HL-60 (cell line): ENCODE measurements at regions not wholly inside any gene's neighbourhood (a gene's known extent, or its start where the extent isn't known, plus 50 kb on each side); places are given as distances from the start of the nearest gene placed in this dataset.

Source experiments
- DNase-seq, 2 experiments: peaks; one replicate each; pipeline ENCODE4 v3.0.0-alpha.2; 2010 to 2020; ENCODE audit warnings: low read depth in 1 of 2, low spot score in 1 of 2
- H3K27ac ChIP-seq: fragments of 250-450 bp; sonication (Bioruptor Pico); replicated peaks from 2 replicates; pipeline ENCODE4 v1.5.1; 2020; ENCODE audit warnings: mild to moderate bottlenecking, moderate library complexity
- H3K27me3 ChIP-seq: fragments of 250-450 bp; sonication (Bioruptor Pico); 2 replicates; pipeline ENCODE4 v1.5.1; 2021; ENCODE audit warnings: mild to moderate bottlenecking, moderate library complexity; ENCODE audit not compliant: insufficient read depth, poor library complexity, severe bottlenecking
- H3K4me3 ChIP-seq: replicated peaks from 2 replicates; pipeline ENCODE4 v1.5.1; 2011; ENCODE audit warnings: mild to moderate bottlenecking, control low read depth, low read length; ENCODE audit not compliant: insufficient read depth
- CTCF ChIP-seq: IDR thresholded peaks from one replicate; pipeline ENCODE4 v1.5.1; 2011; ENCODE audit warnings: low read length, control low read depth, inconsistent platforms; ENCODE audit not compliant: insufficient read depth
- GABPA ChIP-seq: IDR thresholded peaks from 2 replicates; pipeline ENCODE4 v1.6.1; 2012; ENCODE audit warnings: low read depth
- POLR2AphosphoS5 ChIP-seq: IDR thresholded peaks from 2 replicates; pipeline ENCODE4 v1.6.1; 2012; ENCODE audit warnings: low read depth
- REST ChIP-seq: IDR thresholded peaks from 2 replicates; pipeline ENCODE4 v1.6.1; 2012; ENCODE audit warnings: low read depth; ENCODE audit not compliant: insufficient replicate concordance
- SPI1 ChIP-seq: IDR thresholded peaks from 2 replicates; pipeline ENCODE4 v1.6.1; 2012; ENCODE audit warnings: low read depth, mild to moderate bottlenecking, borderline replicate concordance

- Histone ChIP-seq H3K27me3 (no peaks in the 10 kb centered on the region), H3K27ac (no peak overlapping the region), H3K4me3 (no peak overlapping the region)
- DNase-seq = no peak
- TF ChIP-seq REST = no peak
- TF ChIP-seq CTCF = no peak
- TF ChIP-seq POLR2AphosphoS5 = no peak
- no peak for TF ChIP-seq SPI1
- no peak for TF ChIP-seq GABPA
Measured at GRCh38 chr3:177482048-177482691, 284.9 kb upstream of the TBL1XR1 start.

- TF ChIP-seq POLR2AphosphoS5 = no peak
- no peak for TF ChIP-seq SPI1
- TF ChIP-seq REST = no peak
- no peak for TF ChIP-seq GABPA
- TF ChIP-seq CTCF = no peak
- Histone ChIP-seq H3K27ac (no peak overlapping the region), H3K27me3 (no peaks in the 10 kb centered on the region), H3K4me3 (no peak overlapping the region)
- DNase-seq = no peak
Measured at GRCh38 chr3:177483182-177483967, 286.1 kb upstream of the TBL1XR1 start.

GRCh38 chr3:177484206-177484605 lies 286.9 kb upstream of the TBL1XR1 start:
- H3K4me3 ChIP-seq = no peak overlapping the region
- no peaks in the 10 kb centered on the region for H3K27me3 ChIP-seq
- DNase-seq = no peak
- no peak overlapping the region for H3K27ac ChIP-seq
- no peak for TF ChIP-seq CTCF
- no peak for TF ChIP-seq POLR2AphosphoS5
- no peak for TF ChIP-seq SPI1
- TF ChIP-seq GABPA = no peak
- no peak for TF ChIP-seq REST
